ENCODE measurements at regions not wholly inside any gene's neighbourhood (a gene's known extent, or its start where the extent isn't known, plus 50 kb on each side); places are given as distances from the start of the nearest gene placed in this dataset.

GRCh38 chr1:90501281-90501680 is 215.8 kb downstream of the BARHL2 start (continued):
- no peak for TF ChIP-seq CTCF (IDR thresholded peaks at IDR 0.05 in 2 of 3, conservative IDR thresholded peaks at IDR 0.05 in 1 of 3; ENCODE audit: borderline replicate concordance in 1 of 3, insufficient read depth in 1 of 3, low read depth in 2 of 3, low read length in 2 of 3)
- no peak for TF ChIP-seq POLR2AphosphoS5 (IDR thresholded peaks at IDR 0.05; ENCODE audit: low read depth, low read length)
- no peak for TF ChIP-seq TCF7L2 (IDR thresholded peaks at IDR 0.05; ENCODE audit: borderline replicate concordance, extremely low read depth, insufficient read depth, insufficient read length)

GRCh38 chr1:90494748-90495282 is 222.3 kb downstream of the BARHL2 start:
- ChIA-PET POLR2A (no interaction called here), RAD21 (ENCODE audit: low non-redundant PET in 1 of 2, low total read pairs in 2 of 2, uncharacterized antibody in 2 of 2, unreplicated experiment in 2 of 2) (no interaction called here), CTCF (no interaction called here)
- Histone ChIP-seq H4K20me1 (ENCODE audit: insufficient read depth) (no peaks in the 10 kb centered on the region), H3K27ac (ENCODE audit: low read depth, low read length) (no peak overlapping the region), H3K4me1 (ENCODE audit: control insufficient read depth in 1 of 2, insufficient read depth in 2 of 2, low read length in 2 of 2) (no peaks in the 10 kb centered on the region), H3K27me3 (ENCODE audit: insufficient read depth, low read length) (peaks cover 35% of the 10 kb centered on the region), H3K4me2 (ENCODE audit: low read length) (no peak overlapping the region), H3K9me2 (ENCODE audit: insufficient read depth) (no peaks in the 10 kb centered on the region), H3K4me3 (replicated peaks in 1 of 2; ENCODE audit: low read depth in 1 of 2, low read length in 2 of 2) (no peak overlapping the region), H3K36me3 (ENCODE audit: control insufficient read depth in 1 of 2, insufficient read depth in 2 of 2, low read length in 2 of 2) (no peaks in the 10 kb centered on the region), H3K9ac (ENCODE audit: low read length) (no peak overlapping the region), H3K79me2 (ENCODE audit: insufficient read depth, low read length) (no peaks in the 10 kb centered on the region), H2AFZ (ENCODE audit: low read depth, low read length, poor library complexity, severe bottlenecking) (no peak overlapping the region), H3K9me3 (ENCODE audit: control insufficient read depth in 1 of 2, insufficient read depth in 1 of 2, low read depth in 1 of 2, low read length in 2 of 2) (no peaks in the 10 kb centered on the region)
- ATAC-seq (no peak), DNase-seq (ENCODE audit: low read depth, low spot score) (no peak)
- BruUV-seq (replicated peaks) = no TSS peak
- TF ChIP-seq ELF1 (IDR thresholded peaks at IDR 0.05; ENCODE audit: borderline replicate concordance, low read depth) (no peak), SP1 (IDR thresholded peaks at IDR 0.05; ENCODE audit: low read depth) (no peak), EGR1 (IDR thresholded peaks at IDR 0.05; ENCODE audit: low read depth) (no peak), ATF3 (IDR thresholded peaks at IDR 0.05) (no peak), CEBPB (IDR thresholded peaks at IDR 0.05; ENCODE audit: low read depth) (no peak), RAD21 (IDR thresholded peaks at IDR 0.05; ENCODE audit: low read depth) (no peak), POLR2AphosphoS5 (IDR thresholded peaks at IDR 0.05; ENCODE audit: low read depth, low read length) (no peak), EZH2phosphoT487 (IDR thresholded peaks at IDR 0.05; ENCODE audit: borderline replicate concordance) (no peak), TCF7L2 (IDR thresholded peaks at IDR 0.05; ENCODE audit: borderline replicate concordance, extremely low read depth, insufficient read depth, insufficient read length) (no peak), CTCF (IDR thresholded peaks at IDR 0.05 in 2 of 3, conservative IDR thresholded peaks at IDR 0.05 in 1 of 3; ENCODE audit: borderline replicate concordance in 1 of 3, insufficient read depth in 1 of 3, low read depth in 2 of 3, low read length in 2 of 3) (no peak), ZFX (IDR thresholded peaks at IDR 0.05) (no peak)
- intact Hi-C loops (cut with micrococcal nuclease) = no loop called here
